ENCODE measurements at regions not wholly inside any gene's neighbourhood (a gene's known extent, or its start where the extent isn't known, plus 50 kb on each side); places are given as distances from the start of the nearest gene placed in this dataset.

GRCh38 chr2:133773854-133774653, 205.8 kb upstream of the NCKAP5 start:
- H3K4me3 ChIP-seq (ENCODE audit: low read depth, low read length): no peak overlapping the region
- no peak for TF ChIP-seq CTCF (IDR thresholded peaks at IDR 0.05; ENCODE audit: insufficient read depth, low read depth, low read length, missing control alignments)
- DNase-seq (ENCODE audit: low read depth): no peak

- TF ChIP-seq CTCF (IDR thresholded peaks at IDR 0.05; ENCODE audit: insufficient read depth, low read depth, low read length, missing control alignments): no peak
- no peak overlapping the region for H3K4me3 ChIP-seq (ENCODE audit: low read depth, low read length)
- DNase-seq (ENCODE audit: low read depth): no peak
Observed at GRCh38 chr2:133774654-133775015, 206.4 kb upstream of the NCKAP5 start.

- no peak overlapping the region for H3K4me3 ChIP-seq (ENCODE audit: low read depth, low read length)
- no peak for DNase-seq (ENCODE audit: low read depth)
- TF ChIP-seq CTCF (IDR thresholded peaks at IDR 0.05; ENCODE audit: insufficient read depth, low read depth, low read length, missing control alignments): no peak
Observed at GRCh38 chr2:133776936-133777573, 208.8 kb upstream of the NCKAP5 start.

- TF ChIP-seq CTCF (IDR thresholded peaks at IDR 0.05; ENCODE audit: insufficient read depth, low read depth, low read length, missing control alignments): no peak
- DNase-seq (ENCODE audit: low read depth): no peak
- no peak overlapping the region for H3K4me3 ChIP-seq (ENCODE audit: low read depth, low read length)
Observed at GRCh38 chr2:133777574-133777960, 209.3 kb upstream of the NCKAP5 start.

- H3K4me3 ChIP-seq (ENCODE audit: low read depth, low read length): no peak overlapping the region
- peak; percentile 68 for TF ChIP-seq CTCF (IDR thresholded peaks at IDR 0.05; ENCODE audit: insufficient read depth, low read depth, low read length, missing control alignments)
- peak; percentile 58 for DNase-seq (ENCODE audit: low read depth)
Observed at GRCh38 chr2:133780099-133780996, 212.1 kb upstream of the NCKAP5 start.

- no peak for TF ChIP-seq CTCF (IDR thresholded peaks at IDR 0.05; ENCODE audit: insufficient read depth, low read depth, low read length, missing control alignments)
- no peak for DNase-seq (ENCODE audit: low read depth)
- H3K4me3 ChIP-seq (ENCODE audit: low read depth, low read length): no peak overlapping the region
Observed at GRCh38 chr2:133780997-133781513, 212.8 kb upstream of the NCKAP5 start.

All from GM12865 (cell line).